ENCODE measurements at regions not wholly inside any gene's neighbourhood (a gene's known extent, or its start where the extent isn't known, plus 50 kb on each side); places are given as distances from the start of the nearest gene placed in this dataset.
A peak's percentile ranks its signal among the peaks of the same experiment; 100 is the strongest.

- H3K4me1 ChIP-seq (replicated peaks in 1 of 2; ENCODE audit: control insufficient read depth in 2 of 2, insufficient read depth in 2 of 2, low read length in 2 of 2): no peaks in the 10 kb centered on the region; a peak in 1 of 5 replicates
- H3K9ac ChIP-seq (ENCODE audit: insufficient read depth in 1 of 2, low read depth in 2 of 2, low read length in 2 of 2): no peak overlapping the region
- CTCF ChIA-PET (ENCODE audit: low intra/inter-chr PET ratio): no interaction called here
- POLR2A ChIA-PET: no interaction called here
- H4K20me1 ChIP-seq (replicated peaks; ENCODE audit: control insufficient read depth, insufficient read depth, low read length): no peaks in the 10 kb centered on the region
- no peak overlapping the region for H3K27ac ChIP-seq (ENCODE audit: extremely low read depth, low read depth, low read length)
- WGBS (ENCODE audit: insufficient coverage, low coverage, missing lambda C conversion rate): 7% methylated on average over 3 of the region's 3 CpGs
- TF ChIP-seq CEBPG (CRISPR knock-in tag; IDR thresholded peaks at IDR 0.05): no peak
- TF ChIP-seq CEBPG (tag; conservative IDR thresholded peaks at IDR 0.05 in 1 of 2, IDR thresholded peaks at IDR 0.05 in 1 of 2): peak in 1 of 2 experiments; percentile 25; a peak in 1 of 4 replicates
- TF ChIP-seq SMARCA4 (IDR thresholded peaks at IDR 0.05): no peak
- no peak overlapping the region for H3K4me2 ChIP-seq (ENCODE audit: insufficient read depth, low read length)
- H3K79me2 ChIP-seq (ENCODE audit: control insufficient read depth, insufficient read depth, low read length): no peaks in the 10 kb centered on the region
- no peak overlapping the region for H3K4me3 ChIP-seq
- H3K9me1 ChIP-seq (ENCODE audit: control insufficient read depth, insufficient read depth, low read length): no peaks in the 10 kb centered on the region
- no peaks in the 10 kb centered on the region; a peak in 2 of 5 replicates for H3K27me3 ChIP-seq (ENCODE audit: control insufficient read depth in 2 of 2, insufficient read depth in 2 of 2, low read length in 2 of 2)
- DNase-seq (ENCODE audit: extremely low read depth in 1 of 4, low spot score in 3 of 4) (no peak), ATAC-seq (no peak), FAIRE-seq (no peak)
- H2AFZ ChIP-seq (ENCODE audit: low read depth, low read length): no peak overlapping the region
- in situ Hi-C loops (cut with MboI): no loop called here
- intact Hi-C loops (cut with micrococcal nuclease): no loop called here
- no TSS peak for BruUV-seq (replicated peaks)
- no peaks in the 10 kb centered on the region for H3K9me3 ChIP-seq (replicated peaks; ENCODE audit: control insufficient read depth, insufficient read depth, low read depth, low read length)
- H3K36me3 ChIP-seq (ENCODE audit: control insufficient read depth, insufficient read depth, low read length): no peaks in the 10 kb centered on the region
These were observed 229.2 kb downstream of the SLC4A3 start for GRCh38 chr2:219856602-219857001.

- in situ Hi-C loops (cut with MboI) (no loop called here), intact Hi-C loops (cut with micrococcal nuclease) (no loop called here)
- H3K79me2 ChIP-seq (ENCODE audit: control insufficient read depth, insufficient read depth, low read length): no peaks in the 10 kb centered on the region
- no peak overlapping the region for H3K4me2 ChIP-seq (ENCODE audit: insufficient read depth, low read length)
- no peaks in the 10 kb centered on the region for H3K36me3 ChIP-seq (ENCODE audit: control insufficient read depth, insufficient read depth, low read length)
- FAIRE-seq (no peak), DNase-seq (ENCODE audit: extremely low read depth in 1 of 4, low spot score in 3 of 4) (no peak), ATAC-seq (no peak)
- no peak overlapping the region for H3K9ac ChIP-seq (ENCODE audit: insufficient read depth in 1 of 2, low read depth in 2 of 2, low read length in 2 of 2)
- no peak overlapping the region for H3K4me3 ChIP-seq
- BruUV-seq (replicated peaks): no TSS peak
- no peaks in the 10 kb centered on the region; a peak in 2 of 5 replicates for H3K27me3 ChIP-seq (ENCODE audit: control insufficient read depth in 2 of 2, insufficient read depth in 2 of 2, low read length in 2 of 2)
- H3K4me1 ChIP-seq (replicated peaks in 1 of 2; ENCODE audit: control insufficient read depth in 2 of 2, insufficient read depth in 2 of 2, low read length in 2 of 2): no peaks in the 10 kb centered on the region
- H3K9me3 ChIP-seq (replicated peaks; ENCODE audit: control insufficient read depth, insufficient read depth, low read depth, low read length): no peaks in the 10 kb centered on the region
- TF ChIP-seq LARP7 (IDR thresholded peaks at IDR 0.05) (no peak), CBX1 (IDR thresholded peaks at IDR 0.05; ENCODE audit: low read depth) (no peak), NFRKB (IDR thresholded peaks at IDR 0.05; ENCODE audit: low read depth) (no peak), SIN3A (IDR thresholded peaks at IDR 0.05; ENCODE audit: borderline replicate concordance in 2 of 2, control insufficient read depth in 1 of 2, low read depth in 2 of 2, low read length in 2 of 2) (no peak), TAL1 (IDR thresholded peaks at IDR 0.05) (no peak), JUNB (CRISPR knock-in tag; conservative IDR thresholded peaks at IDR 0.05) (no peak), RBM15 (IDR thresholded peaks at IDR 0.05; ENCODE audit: insufficient read depth, low read length) (no peak), NR2F6 (CRISPR knock-in tag; IDR thresholded peaks at IDR 0.05) (no peak)
- TF ChIP-seq, protein P1, sequence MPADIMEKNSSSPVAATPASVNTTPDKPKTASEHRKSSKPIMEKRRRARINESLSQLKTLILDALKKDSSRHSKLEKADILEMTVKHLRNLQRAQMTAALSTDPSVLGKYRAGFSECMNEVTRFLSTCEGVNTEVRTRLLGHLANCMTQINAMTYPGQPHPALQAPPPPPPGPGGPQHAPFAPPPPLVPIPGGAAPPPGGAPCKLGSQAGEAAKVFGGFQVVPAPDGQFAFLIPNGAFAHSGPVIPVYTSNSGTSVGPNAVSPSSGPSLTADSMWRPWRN (IDR thresholded peaks at IDR 0.05; ENCODE audit: low read depth): no peak
- TF ChIP-seq, protein P2, sequence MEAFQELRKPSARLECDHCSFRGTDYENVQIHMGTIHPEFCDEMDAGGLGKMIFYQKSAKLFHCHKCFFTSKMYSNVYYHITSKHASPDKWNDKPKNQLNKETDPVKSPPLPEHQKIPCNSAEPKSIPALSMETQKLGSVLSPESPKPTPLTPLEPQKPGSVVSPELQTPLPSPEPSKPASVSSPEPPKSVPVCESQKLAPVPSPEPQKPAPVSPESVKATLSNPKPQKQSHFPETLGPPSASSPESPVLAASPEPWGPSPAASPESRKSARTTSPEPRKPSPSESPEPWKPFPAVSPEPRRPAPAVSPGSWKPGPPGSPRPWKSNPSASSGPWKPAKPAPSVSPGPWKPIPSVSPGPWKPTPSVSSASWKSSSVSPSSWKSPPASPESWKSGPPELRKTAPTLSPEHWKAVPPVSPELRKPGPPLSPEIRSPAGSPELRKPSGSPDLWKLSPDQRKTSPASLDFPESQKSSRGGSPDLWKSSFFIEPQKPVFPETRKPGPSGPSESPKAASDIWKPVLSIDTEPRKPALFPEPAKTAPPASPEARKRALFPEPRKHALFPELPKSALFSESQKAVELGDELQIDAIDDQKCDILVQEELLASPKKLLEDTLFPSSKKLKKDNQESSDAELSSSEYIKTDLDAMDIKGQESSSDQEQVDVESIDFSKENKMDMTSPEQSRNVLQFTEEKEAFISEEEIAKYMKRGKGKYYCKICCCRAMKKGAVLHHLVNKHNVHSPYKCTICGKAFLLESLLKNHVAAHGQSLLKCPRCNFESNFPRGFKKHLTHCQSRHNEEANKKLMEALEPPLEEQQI (IDR thresholded peaks at IDR 0.05): no peak
- H3K9me1 ChIP-seq (ENCODE audit: control insufficient read depth, insufficient read depth, low read length): no peaks in the 10 kb centered on the region
- H4K20me1 ChIP-seq (replicated peaks; ENCODE audit: control insufficient read depth, insufficient read depth, low read length): no peaks in the 10 kb centered on the region
- no peak overlapping the region for H2AFZ ChIP-seq (ENCODE audit: low read depth, low read length)
- WGBS (ENCODE audit: insufficient coverage, low coverage, missing lambda C conversion rate): 0% methylated on average over 3 of the region's 4 CpGs
- H3K27ac ChIP-seq (ENCODE audit: extremely low read depth, low read depth, low read length): no peak overlapping the region
- ChIA-PET POLR2A (interaction anchor here (1.0 kb wide), 1 partner anchor 13 kb away, joined by 3 read pairs; no protein-coding TSS in a partner anchor), CTCF (ENCODE audit: low intra/inter-chr PET ratio) (no interaction called here)
These were observed 230.3 kb downstream of the SLC4A3 start for GRCh38 chr2:219857751-219858150.

Measured in K562 (cell line).